H1 (cell line): ENCODE measurements at regions not wholly inside any gene's neighbourhood (a gene's known extent, or its start where the extent isn't known, plus 50 kb on each side); places are given as distances from the start of the nearest gene placed in this dataset.

Experiments
- CTCF ChIA-PET: fragments of 300-600 bp; sonication (Branson Sonifier 250); formaldehyde crosslinking; loops from one replicate; lab custom pipeline; 2021; ENCODE audit not compliant: partially characterized antibody; lab: Charles Lee
- POLR2A ChIA-PET: fragments of 300-600 bp; sonication (Branson Sonifier 250); formaldehyde crosslinking; loops from one replicate; lab custom pipeline; 2021; ENCODE audit warnings: inconsistent platforms; ENCODE audit not compliant: partially characterized antibody; lab: Charles Lee
- DNase-seq, 2 experiments: peaks; one replicate each; pipeline versions ENCODE4 v3.0.0 to v3.0.0-alpha.2; 2010 to 2022; ENCODE audit warnings: low spot score in 2 of 2, low read depth in 1 of 2, mixed read lengths in 1 of 2
- FAIRE-seq: peaks from 2 replicates; lab custom pipeline; 2011; peaks lifted over from hg19 to GRCh38; lab: Jason Lieb, UNC
- H2AFZ ChIP-seq: 2 replicates; pipeline ENCODE4 v1.8.1; 2012; ENCODE audit warnings: low read length, inconsistent platforms
- H2AK5ac ChIP-seq: 2 replicates; pipeline ENCODE4 v1.6.1; 2013; ENCODE audit warnings: low read depth, low read length
- H2BK120ac ChIP-seq: replicated peaks from 2 replicates; pipeline ENCODE3; 2013; ENCODE audit warnings: low read depth, low read length, inconsistent platforms
- H2BK12ac ChIP-seq: 2 replicates; pipeline ENCODE4 v1.6.1; 2013; ENCODE audit warnings: low read depth, low read length
- H2BK15ac ChIP-seq: 2 replicates; pipeline ENCODE4 v1.6.1; 2013; ENCODE audit warnings: low read length
- H2BK20ac ChIP-seq: 2 replicates; pipeline ENCODE4 v1.6.1; 2013; ENCODE audit warnings: low read length
- H2BK5ac ChIP-seq: 2 replicates; pipeline ENCODE4 v1.6.1; 2013; ENCODE audit warnings: low read depth, low read length
- H3K14ac ChIP-seq: 2 replicates; pipeline ENCODE4 v1.6.1; 2013; ENCODE audit warnings: inconsistent platforms; ENCODE audit not compliant: insufficient read length
- H3K18ac ChIP-seq: 2 replicates; pipeline ENCODE4 v1.6.1; 2013; ENCODE audit warnings: low read length; ENCODE audit errors: extremely low read depth
- H3K23ac ChIP-seq: 2 replicates; pipeline ENCODE4 v1.6.1; 2013; ENCODE audit warnings: inconsistent platforms; ENCODE audit not compliant: insufficient read length
- H3K23me2 ChIP-seq: 2 replicates; pipeline ENCODE4 v1.6.1; 2013; ENCODE audit warnings: low read depth, low read length
- H3K27ac ChIP-seq: 2 replicates; pipeline ENCODE4 v1.6.1; 2011; ENCODE audit warnings: low read depth, low read length, inconsistent platforms
- H3K27me3 ChIP-seq, 4 experiments: replicated peaks in 1 of 4; 1 replicate in 1 of 4; 2 replicates in 3 of 4; pipeline versions ENCODE4 v1.6.1 to v1.8.1; 2011 to 2013; ENCODE audit warnings: low read length in 3 of 4, mild to moderate bottlenecking in 3 of 4, inconsistent platforms in 2 of 4, mixed read lengths in 2 of 4, moderate library complexity in 1 of 4; ENCODE audit not compliant: control insufficient read depth in 3 of 4, insufficient read depth in 3 of 4; ENCODE audit errors: extremely low read depth in 1 of 4
- H3K36me3 ChIP-seq, 4 experiments: 2 replicates each; pipeline versions ENCODE4 v1.6.1 to v1.8.1; 2011 to 2013; ENCODE audit warnings: mild to moderate bottlenecking in 4 of 4, low read length in 3 of 4, moderate library complexity in 2 of 4, control low read depth in 1 of 4, inconsistent platforms in 1 of 4; ENCODE audit not compliant: insufficient read depth in 4 of 4, control insufficient read depth in 2 of 4
- H3K4ac ChIP-seq: replicated peaks from 2 replicates; pipeline ENCODE3; 2013; ENCODE audit warnings: low read length, low read depth, mixed read lengths, inconsistent platforms; ENCODE audit not compliant: insufficient read length
- H3K4me1 ChIP-seq, 4 experiments: replicated peaks in 1 of 4; 1 replicate in 1 of 4; 2 replicates in 3 of 4; pipeline versions ENCODE4 v1.6.1 to v1.8.1; 2011 to 2013; ENCODE audit warnings: low read length in 3 of 4, inconsistent platforms in 2 of 4, mixed read lengths in 1 of 4; ENCODE audit not compliant: insufficient read depth in 4 of 4, control insufficient read depth in 3 of 4
- H3K4me2 ChIP-seq, 2 experiments: 2 replicates each; pipeline versions ENCODE4 v1.6.1 to v1.8.1; 2011 to 2013; ENCODE audit warnings: low read depth in 2 of 2, low read length in 2 of 2, control low read depth in 1 of 2, inconsistent platforms in 1 of 2, mild to moderate bottlenecking in 1 of 2; ENCODE audit not compliant: insufficient read depth in 1 of 2
- H3K4me3 ChIP-seq, 4 experiments: fragments of 200-600, 300-600 bp in 1 of 4; sonication (generic), shearing (Covaris generic), sonication (Bioruptor Twin) in 1 of 4; 2 replicates each; pipeline versions ENCODE4 v1.5.1 to v1.8.1; 2011 to 2016; ENCODE audit warnings: low read length in 4 of 4, low read depth in 3 of 4, control low read depth in 2 of 4, inconsistent platforms in 2 of 4, mild to moderate bottlenecking in 2 of 4, mixed read lengths in 1 of 4, moderate library complexity in 1 of 4; ENCODE audit not compliant: insufficient read depth in 2 of 4; ENCODE audit errors: extremely low read depth in 1 of 4
- H3K56ac ChIP-seq: replicated peaks from 2 replicates; pipeline ENCODE3; 2013; ENCODE audit warnings: low read depth, mild to moderate bottlenecking, mixed read lengths, low read length, inconsistent platforms; ENCODE audit not compliant: insufficient read length
- H3K79me1 ChIP-seq: 2 replicates; pipeline ENCODE4 v1.6.1; 2013; ENCODE audit warnings: low read depth, low read length, control low read depth
- H3K79me2 ChIP-seq, 2 experiments: 2 replicates each; pipeline versions ENCODE4 v1.6.1 to v1.8.1; 2012 to 2013; ENCODE audit warnings: low read length in 2 of 2, mild to moderate bottlenecking in 2 of 2, inconsistent platforms in 1 of 2; ENCODE audit not compliant: insufficient read depth in 2 of 2, control insufficient read depth in 1 of 2
- H3K9ac ChIP-seq, 4 experiments: replicated peaks in 1 of 4; 1 replicate in 1 of 4; 2 replicates in 3 of 4; pipeline versions ENCODE4 v1.6.1 to v1.8.1; 2011 to 2013; ENCODE audit warnings: low read depth in 3 of 4, low read length in 3 of 4, control low read depth in 2 of 4, mild to moderate bottlenecking in 2 of 4, moderate library complexity in 2 of 4, inconsistent platforms in 1 of 4; ENCODE audit errors: extremely low read depth in 1 of 4
- H3K9me3 ChIP-seq, 2 experiments: 2 replicates each; pipeline versions ENCODE4 v1.6.1 to v1.8.1; 2012 to 2013; ENCODE audit warnings: mild to moderate bottlenecking in 2 of 2, moderate library complexity in 2 of 2, control low read depth in 1 of 2, inconsistent platforms in 1 of 2, low read depth in 1 of 2, low read length in 1 of 2, mixed read lengths in 1 of 2; ENCODE audit not compliant: insufficient read depth in 2 of 2
- H4K20me1 ChIP-seq, 2 experiments: replicated peaks in 1 of 2; 2 replicates each; pipeline versions ENCODE3 to v1.8.1; 2011 to 2013; ENCODE audit warnings: inconsistent platforms in 2 of 2, low read length in 2 of 2, mild to moderate bottlenecking in 1 of 2; ENCODE audit not compliant: insufficient read depth in 2 of 2, control insufficient read depth in 1 of 2
- H4K5ac ChIP-seq: 2 replicates; pipeline ENCODE4 v1.6.1; 2013; ENCODE audit warnings: low read length, low read depth, mixed read lengths, inconsistent platforms; ENCODE audit not compliant: insufficient read length
- H4K8ac ChIP-seq: 2 replicates; pipeline ENCODE4 v1.8.0; 2013; ENCODE audit warnings: mild to moderate bottlenecking, moderate library complexity, low read length, inconsistent platforms; ENCODE audit not compliant: insufficient read depth; ENCODE audit errors: extremely low read depth
- H4K91ac ChIP-seq: replicated peaks from 2 replicates; pipeline ENCODE3; 2013; ENCODE audit warnings: low read length, mixed read lengths, inconsistent platforms; ENCODE audit not compliant: insufficient read length
- ASH2L ChIP-seq: fragments of 200-600, 300-600 bp; sonication (generic); IDR thresholded peaks from one replicate; pipeline ENCODE4 v1.7.1; 2017; ENCODE audit warnings: low read length
- BRCA1 ChIP-seq: IDR thresholded peaks from 2 replicates; pipeline ENCODE4 v1.6.1; 2012; ENCODE audit warnings: low read depth, low read length, improper control_type of control experiment
- CBX5 ChIP-seq: fragments of 300-800, 300-1000 bp; sonication (generic); IDR thresholded peaks from 2 replicates; pipeline ENCODE4 v1.7.1; 2016; ENCODE audit warnings: antibody characterized with exemption, low read length, low read depth
- CREB1 ChIP-seq: IDR thresholded peaks from 2 replicates; pipeline ENCODE4 v1.6.1; 2012; ENCODE audit warnings: inconsistent platforms
- EP300 ChIP-seq, 2 experiments: IDR thresholded peaks; 1 replicate in 1 of 2; 2 replicates in 1 of 2; pipeline ENCODE4 v1.6.1; 2011 to 2012; ENCODE audit warnings: low read depth in 2 of 2, low read length in 2 of 2, mild to moderate bottlenecking in 2 of 2, borderline replicate concordance in 1 of 2, inconsistent platforms in 1 of 2, moderate library complexity in 1 of 2
- FOSL1 ChIP-seq: IDR thresholded peaks from 2 replicates; pipeline ENCODE4 v1.6.1; 2011; ENCODE audit warnings: mild to moderate bottlenecking, low read depth, low read length, moderate library complexity; ENCODE audit not compliant: insufficient read depth
- JUN ChIP-seq: IDR thresholded peaks from 2 replicates; pipeline ENCODE4 v1.6.1; 2011; ENCODE audit warnings: low read depth, mild to moderate bottlenecking, improper control_type of control experiment, low read length
- JUND ChIP-seq: IDR thresholded peaks from 2 replicates; pipeline ENCODE4 v1.6.1; 2011; ENCODE audit warnings: mild to moderate bottlenecking, improper control_type of control experiment, low read length
- KDM1A ChIP-seq: fragments of 200-600, 300-600 bp; sonication (generic); IDR thresholded peaks from 2 replicates; pipeline ENCODE4 v1.7.1; 2016; ENCODE audit warnings: mild to moderate bottlenecking, low read length, borderline replicate concordance
- KDM5A ChIP-seq: fragments of 200-600 bp; IDR thresholded peaks from 2 replicates; pipeline ENCODE4 v1.7.1; 2012; ENCODE audit warnings: mild to moderate bottlenecking, low read length, inconsistent platforms, mixed read lengths
- PHF8 ChIP-seq: fragments of 200-600 bp; sonication (generic); conservative IDR thresholded peaks from 2 replicates; pipeline ENCODE4 v1.7.1; 2012; ENCODE audit warnings: low read depth, mild to moderate bottlenecking, inconsistent platforms, low read length, moderate library complexity
- RFX5 ChIP-seq: IDR thresholded peaks from 2 replicates; pipeline ENCODE4 v1.6.1; 2011; ENCODE audit warnings: low read depth, low read length, improper control_type of control experiment, borderline replicate concordance
- SIN3A ChIP-seq, 2 experiments: IDR thresholded peaks in 1 of 2; conservative IDR thresholded peaks in 1 of 2; 2 replicates each; pipeline ENCODE4 v1.6.1; 2011 to 2012; ENCODE audit warnings: low read length in 2 of 2, improper control_type of control experiment in 1 of 2, low read depth in 1 of 2, mild to moderate bottlenecking in 1 of 2
- TBP ChIP-seq: IDR thresholded peaks from 2 replicates; pipeline ENCODE4 v1.6.1; 2011; ENCODE audit warnings: low read depth, low read length, improper control_type of control experiment
- WGBS, 2 experiments: shearing (Covaris generic) in 1 of 2; methylation state at CpG; one replicate each; pipeline versions ENCODE4 v1.1.6 to v1.1.7; 2013 to 2015; ENCODE audit warnings: low lambda C conversion rate in 2 of 2, mixed read lengths in 2 of 2, inconsistent platforms in 1 of 2, low coverage in 1 of 2, missing lambda C conversion rate in 1 of 2; ENCODE audit not compliant: insufficient replicate concordance in 2 of 2, insufficient coverage in 1 of 2, insufficient read length in 1 of 2; ENCODE audit errors: extremely low coverage in 1 of 2, missing lambda C conversion rate in 1 of 2; 5-methylcytosine and 5-hydroxymethylcytosine counted together
- TF ChIP-seq, protein P1 (sequence below): IDR thresholded peaks from 2 replicates; pipeline ENCODE4 v1.6.1; 2012; ENCODE audit warnings: inconsistent platforms

DNA sequence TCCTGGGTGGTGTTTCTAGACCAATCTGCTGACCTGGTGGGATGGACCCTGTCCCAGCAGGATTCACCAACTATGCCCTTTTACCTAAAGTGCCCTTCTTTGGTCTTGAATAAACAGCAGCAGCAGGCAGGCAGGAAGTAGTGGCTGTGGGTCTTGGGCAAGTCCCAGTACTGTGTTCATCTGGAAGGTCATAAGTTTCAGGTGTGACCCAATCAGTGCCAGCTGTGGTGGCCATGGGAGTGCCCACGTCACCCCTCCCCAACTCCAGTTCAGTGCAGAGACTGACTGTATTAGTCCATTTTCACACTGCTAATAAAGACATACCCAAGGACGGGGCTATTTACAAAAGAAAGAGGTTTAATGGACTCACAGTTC lies 148.3 kb upstream of the SRD5A2 start:
- Histone ChIP-seq H4K8ac (no peak overlapping the region), H3K18ac (no peak overlapping the region), H3K4ac (no peak overlapping the region), H3K27ac (no peak overlapping the region), H3K36me3 (no peaks in the 10 kb centered on the region), H4K5ac (no peak overlapping the region), H3K14ac (no peak overlapping the region), H3K79me1 (no peaks in the 10 kb centered on the region), H3K9me3 (peaks cover 7 to 10% of the 10 kb centered on the region in 2 experiments; a peak in 2 of 4 replicates), H4K20me1 (no peaks in the 10 kb centered on the region), H2BK120ac (no peak overlapping the region), H3K23ac (no peak overlapping the region), H3K27me3 (no peaks in the 10 kb centered on the region), H2BK5ac (no peak overlapping the region), H2AK5ac (no peak overlapping the region), H3K23me2 (no peaks in the 10 kb centered on the region), H3K9ac (no peak overlapping the region), H3K4me3 (no peak overlapping the region), H4K91ac (no peak overlapping the region), H2AFZ (no peak overlapping the region), H2BK15ac (no peak overlapping the region), H3K4me1 (no peaks in the 10 kb centered on the region), H3K79me2 (no peaks in the 10 kb centered on the region), H2BK12ac (no peak overlapping the region), H3K4me2 (no peak overlapping the region), H3K56ac (no peak overlapping the region), H2BK20ac (no peak overlapping the region)
- CTCF ChIA-PET = interaction anchor here (1.5 kb wide), 1 partner anchor 300 kb away, joined by 4 read pairs; no protein-coding TSS in a partner anchor
- no peak for FAIRE-seq
- DNase-seq = no peak
- 82% methylated on average over 2 of the region's 2 CpGs; no CpG with 5 or more reads in 1 of the 2 experiments for whole genome bisulfite sequencing, 2 experiments
- POLR2A ChIA-PET = no interaction called here
- TF ChIP-seq BRCA1 = no peak
- TF ChIP-seq CREB1 = no peak
- TF ChIP-seq KDM1A = no peak
- no peak for TF ChIP-seq TBP
- no peak for TF ChIP-seq PHF8
- TF ChIP-seq, protein P1, sequence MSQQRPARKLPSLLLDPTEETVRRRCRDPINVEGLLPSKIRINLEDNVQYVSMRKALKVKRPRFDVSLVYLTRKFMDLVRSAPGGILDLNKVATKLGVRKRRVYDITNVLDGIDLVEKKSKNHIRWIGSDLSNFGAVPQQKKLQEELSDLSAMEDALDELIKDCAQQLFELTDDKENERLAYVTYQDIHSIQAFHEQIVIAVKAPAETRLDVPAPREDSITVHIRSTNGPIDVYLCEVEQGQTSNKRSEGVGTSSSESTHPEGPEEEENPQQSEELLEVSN = no peak
- TF ChIP-seq CBX5 = no peak
- TF ChIP-seq JUND = no peak
- TF ChIP-seq KDM5A = no peak
- TF ChIP-seq FOSL1 = no peak
- TF ChIP-seq EP300 (IDR thresholded peaks at IDR 0.05; ENCODE audit: borderline replicate concordance in 1 of 2, low read depth in 2 of 2, low read length in 2 of 2) = no peak
- no peak for TF ChIP-seq JUN
- TF ChIP-seq ASH2L = no peak
- no peak for TF ChIP-seq RFX5
- no peak for TF ChIP-seq SIN3A (conservative IDR thresholded peaks at IDR 0.05 in 1 of 2, IDR thresholded peaks at IDR 0.05 in 1 of 2; ENCODE audit: low read depth in 1 of 2, low read length in 2 of 2)
